HFFc6 (cell line): ENCODE measurements at regions not wholly inside any gene's neighbourhood (a gene's known extent, or its start where the extent isn't known, plus 50 kb on each side); places are given as distances from the start of the nearest gene placed in this dataset.

ENCODE experiments used
- DNase-seq: peaks from one replicate; pipeline ENCODE4 v3.0.0-alpha.2; 2018
- H3K27ac Mint-ChIP-seq: 2 replicates; pipeline ENCODE4 v1.8.0; 2020; ENCODE audit warnings: mild to moderate bottlenecking, mixed read lengths
- H3K27me3 Mint-ChIP-seq: 2 replicates; pipeline ENCODE4 v1.8.0; 2021; ENCODE audit warnings: mild to moderate bottlenecking, moderate library complexity, mixed read lengths; ENCODE audit not compliant: insufficient read depth
- H3K36me3 Mint-ChIP-seq: 2 replicates; pipeline ENCODE4 v1.8.0; 2021; ENCODE audit warnings: low read depth, mixed read lengths
- H3K4me1 Mint-ChIP-seq: 2 replicates; pipeline ENCODE4 v1.8.0; 2020; ENCODE audit warnings: low read depth, mixed read lengths
- H3K4me3 Mint-ChIP-seq: 2 replicates; pipeline ENCODE4 v1.8.0; 2020; ENCODE audit warnings: mild to moderate bottlenecking, moderate library complexity, mixed read lengths
- H3K9me3 Mint-ChIP-seq: 2 replicates; pipeline ENCODE4 v1.8.0; 2020; ENCODE audit warnings: mild to moderate bottlenecking, mixed read lengths
- CTCF ChIP-seq: fragments of 200-600 bp; sonication (generic); IDR thresholded peaks from 2 replicates; pipeline ENCODE4 v1.5.0; 2021; ENCODE audit warnings: antibody characterized with exemption, mild to moderate bottlenecking

- peak overlapping the region; percentile 61 for H3K4me3 Mint-ChIP-seq
- H3K9me3 Mint-ChIP-seq: peaks cover 37% of the 10 kb centered on the region
- H3K27ac Mint-ChIP-seq: no peak overlapping the region
- no peak for TF ChIP-seq CTCF
- H3K36me3 Mint-ChIP-seq: no peaks in the 10 kb centered on the region; the same call in 1 of the 2 replicates
- no peak for DNase-seq
- no peaks in the 10 kb centered on the region for H3K4me1 Mint-ChIP-seq
- H3K27me3 Mint-ChIP-seq: no peaks in the 10 kb centered on the region
Observed at GRCh38 chr4:37073226-37073840, 171.2 kb upstream of the NWD2 start.

DNA sequence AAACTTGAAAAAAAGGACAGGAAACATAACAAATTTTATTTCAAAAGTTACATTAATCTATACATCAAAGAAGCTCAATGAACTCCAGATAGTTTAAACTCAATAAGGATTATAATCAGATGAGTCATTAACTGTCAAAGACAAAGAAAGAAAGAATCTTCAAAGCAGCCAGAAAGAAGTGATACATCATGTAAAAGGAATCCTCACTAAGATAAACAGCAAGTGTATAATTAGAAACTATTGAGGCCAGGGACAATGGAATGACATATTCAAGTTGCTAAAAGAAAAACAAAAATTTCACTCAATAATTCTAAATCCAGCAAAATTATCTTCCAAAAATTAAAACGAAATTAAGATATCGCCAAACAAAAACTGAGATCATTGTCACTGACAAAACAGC lies 161.6 kb upstream of the NWD2 start:
- no peak overlapping the region for H3K27ac Mint-ChIP-seq
- no peaks in the 10 kb centered on the region for H3K4me1 Mint-ChIP-seq
- TF ChIP-seq CTCF: no peak
- H3K4me3 Mint-ChIP-seq: no peak overlapping the region
- H3K36me3 Mint-ChIP-seq: no peaks in the 10 kb centered on the region; the same call in 1 of the 2 replicates
- peaks cover 51% of the 10 kb centered on the region for H3K9me3 Mint-ChIP-seq
- DNase-seq: no peak
- H3K27me3 Mint-ChIP-seq: no peaks in the 10 kb centered on the region

- no peaks in the 10 kb centered on the region for H3K36me3 Mint-ChIP-seq
- no peak for DNase-seq
- H3K27ac Mint-ChIP-seq: no peak overlapping the region
- no peak for TF ChIP-seq CTCF
- no peaks in the 10 kb centered on the region for H3K4me1 Mint-ChIP-seq
- no peak overlapping the region for H3K4me3 Mint-ChIP-seq
- H3K9me3 Mint-ChIP-seq: peaks cover 40% of the 10 kb centered on the region
- H3K27me3 Mint-ChIP-seq: peaks cover 1% of the 10 kb centered on the region; the same call in 1 of the 2 replicates
Observed at GRCh38 chr4:37095925-37096324, 148.6 kb upstream of the NWD2 start.

DNA sequence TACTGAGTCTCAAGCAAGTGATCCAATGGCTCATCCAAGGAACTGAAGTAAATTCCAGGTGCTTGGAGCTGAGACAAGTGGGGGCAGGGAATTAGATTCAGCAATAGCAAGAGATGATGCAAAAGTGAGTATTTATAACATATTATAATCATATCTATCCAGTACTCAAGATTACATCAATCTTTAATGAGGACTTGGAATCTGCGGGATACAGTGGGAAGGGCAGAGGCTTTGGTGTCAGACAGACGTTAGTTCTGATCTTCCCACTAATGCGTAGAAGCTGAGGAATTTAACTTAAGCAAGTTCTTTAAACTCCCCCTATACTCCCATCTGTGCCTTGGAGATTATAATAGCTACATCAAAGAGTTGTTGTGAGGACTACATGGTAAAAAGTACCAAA lies 143.4 kb upstream of the NWD2 start:
- H3K36me3 Mint-ChIP-seq: no peaks in the 10 kb centered on the region
- H3K9me3 Mint-ChIP-seq: peaks cover 29% of the 10 kb centered on the region
- H3K27ac Mint-ChIP-seq: no peak overlapping the region
- no peak for TF ChIP-seq CTCF
- peaks cover 1% of the 10 kb centered on the region; the same call in 1 of the 2 replicates for H3K27me3 Mint-ChIP-seq
- H3K4me3 Mint-ChIP-seq: no peak overlapping the region
- H3K4me1 Mint-ChIP-seq: no peaks in the 10 kb centered on the region
- no peak for DNase-seq

DNA sequence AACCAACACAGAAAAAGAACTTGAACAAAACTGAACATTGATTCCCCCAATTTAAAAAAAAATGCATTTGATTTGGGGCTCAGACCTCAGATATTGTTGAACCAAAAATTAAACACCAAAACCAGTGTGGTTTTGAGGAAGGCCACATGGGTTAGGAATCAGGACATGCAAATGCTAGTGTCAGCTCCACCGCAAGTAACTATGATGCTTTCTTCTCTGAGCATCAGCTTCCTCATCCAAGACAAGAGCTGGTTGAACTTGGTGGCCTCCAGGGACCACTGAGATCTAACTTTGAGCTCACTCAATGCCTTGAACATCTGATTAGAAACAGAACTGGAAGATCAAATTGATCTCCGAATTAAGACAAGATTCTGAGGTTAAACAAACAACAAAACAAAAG lies 142.9 kb upstream of the NWD2 start:
- TF ChIP-seq CTCF: no peak
- Mint-ChIP-seq H3K36me3 (no peaks in the 10 kb centered on the region), H3K27me3 (peaks cover 1% of the 10 kb centered on the region; the same call in 1 of the 2 replicates), H3K27ac (no peak overlapping the region), H3K9me3 (peaks cover 29% of the 10 kb centered on the region), H3K4me1 (no peaks in the 10 kb centered on the region), H3K4me3 (no peak overlapping the region)
- no peak for DNase-seq
